Fibroblast of the aortic adventitia (primary cell): ENCODE measurements at regions not wholly inside any gene's neighbourhood (a gene's known extent, or its start where the extent isn't known, plus 50 kb on each side); places are given as distances from the start of the nearest gene placed in this dataset.

Source experiments
- DNase-seq: peaks from one replicate; pipeline ENCODE4 v3.0.0-alpha.2; 2010; ENCODE audit warnings: low read depth
- H3K4me3 ChIP-seq: 2 replicates; pipeline ENCODE4 v1.5.1; 2011; ENCODE audit warnings: low read depth, mild to moderate bottlenecking, control low read depth, low read length, moderate library complexity
- TF ChIP-seq, protein P1 (sequence below): IDR thresholded peaks from 2 replicates; pipeline ENCODE4 v1.5.1; 2011; ENCODE audit warnings: mild to moderate bottlenecking, low read length, control low read depth, inconsistent platforms; ENCODE audit not compliant: insufficient read depth

DNA sequence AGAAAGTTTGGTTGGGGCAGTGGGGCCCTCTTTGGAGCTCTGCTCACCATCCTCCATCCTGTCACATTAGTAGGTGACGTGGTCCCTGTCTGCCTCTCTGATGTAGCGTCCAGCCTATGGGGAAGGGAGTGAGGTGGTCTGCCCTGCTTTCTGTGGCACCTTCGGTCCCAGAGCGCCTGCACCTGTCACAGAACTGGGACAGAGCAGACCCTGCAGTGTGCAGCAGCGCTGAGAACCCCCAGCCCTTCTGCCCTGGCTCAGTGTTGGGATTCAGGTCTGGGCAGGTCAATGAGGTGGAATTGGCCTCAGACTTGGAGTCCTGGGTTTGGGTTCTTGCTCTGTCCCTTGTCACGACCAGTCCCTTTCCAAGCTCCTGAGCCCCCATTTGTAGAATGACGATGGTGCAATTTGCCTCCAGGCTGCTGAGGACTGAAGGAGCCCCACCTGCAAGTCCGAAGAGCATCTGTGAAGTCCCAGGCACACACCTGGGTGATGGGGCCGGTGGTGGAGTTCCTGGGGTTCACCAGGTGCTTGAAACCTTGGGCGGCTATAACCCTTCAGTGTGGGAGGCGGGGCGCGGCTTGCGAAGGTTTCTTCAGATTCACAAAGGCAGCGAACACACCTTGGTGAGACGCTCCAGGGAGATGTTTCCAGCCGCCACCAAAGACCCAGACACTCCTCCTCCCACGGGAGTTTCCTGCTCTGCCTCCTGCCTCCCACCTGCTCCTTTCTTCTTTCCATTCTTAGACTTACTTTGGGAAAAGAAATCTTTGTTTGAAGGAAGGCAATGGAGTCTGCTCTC is 265.4 kb upstream of the HDAC4 start:
- H3K4me3 ChIP-seq = no peak overlapping the region
- no peak for DNase-seq
- TF ChIP-seq, protein P1, sequence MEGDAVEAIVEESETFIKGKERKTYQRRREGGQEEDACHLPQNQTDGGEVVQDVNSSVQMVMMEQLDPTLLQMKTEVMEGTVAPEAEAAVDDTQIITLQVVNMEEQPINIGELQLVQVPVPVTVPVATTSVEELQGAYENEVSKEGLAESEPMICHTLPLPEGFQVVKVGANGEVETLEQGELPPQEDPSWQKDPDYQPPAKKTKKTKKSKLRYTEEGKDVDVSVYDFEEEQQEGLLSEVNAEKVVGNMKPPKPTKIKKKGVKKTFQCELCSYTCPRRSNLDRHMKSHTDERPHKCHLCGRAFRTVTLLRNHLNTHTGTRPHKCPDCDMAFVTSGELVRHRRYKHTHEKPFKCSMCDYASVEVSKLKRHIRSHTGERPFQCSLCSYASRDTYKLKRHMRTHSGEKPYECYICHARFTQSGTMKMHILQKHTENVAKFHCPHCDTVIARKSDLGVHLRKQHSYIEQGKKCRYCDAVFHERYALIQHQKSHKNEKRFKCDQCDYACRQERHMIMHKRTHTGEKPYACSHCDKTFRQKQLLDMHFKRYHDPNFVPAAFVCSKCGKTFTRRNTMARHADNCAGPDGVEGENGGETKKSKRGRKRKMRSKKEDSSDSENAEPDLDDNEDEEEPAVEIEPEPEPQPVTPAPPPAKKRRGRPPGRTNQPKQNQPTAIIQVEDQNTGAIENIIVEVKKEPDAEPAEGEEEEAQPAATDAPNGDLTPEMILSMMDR = no peak

DNA sequence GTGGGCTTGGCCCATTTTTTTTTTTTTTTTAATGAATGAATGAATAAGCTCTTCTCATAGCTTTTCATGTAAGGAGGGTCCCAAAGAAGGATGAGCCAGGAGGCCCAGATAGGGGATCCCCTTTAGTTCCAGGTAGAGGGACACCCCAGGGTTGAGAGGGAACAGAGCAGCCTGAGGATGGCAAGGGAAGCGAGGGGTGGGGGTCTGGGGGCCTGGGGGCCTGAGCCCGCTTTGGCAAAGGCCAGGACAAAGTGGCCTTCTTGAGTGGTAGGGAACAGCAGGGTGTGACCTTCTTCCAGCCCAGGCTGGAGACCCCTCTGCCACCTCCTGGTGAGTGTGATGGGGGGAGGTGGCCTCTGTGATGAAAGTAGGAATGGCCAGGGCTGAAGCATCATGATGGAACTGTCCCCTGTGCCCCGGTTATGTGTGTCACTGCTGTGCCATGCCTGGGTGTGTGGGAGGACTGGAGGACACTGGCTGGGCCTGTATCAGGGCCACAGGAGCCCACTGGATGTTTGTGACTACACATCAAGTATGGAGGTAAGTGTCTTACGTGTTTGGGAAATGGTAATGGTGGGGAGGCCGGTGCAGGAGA is 263.5 kb upstream of the HDAC4 start:
- DNase-seq = no peak

DNA sequence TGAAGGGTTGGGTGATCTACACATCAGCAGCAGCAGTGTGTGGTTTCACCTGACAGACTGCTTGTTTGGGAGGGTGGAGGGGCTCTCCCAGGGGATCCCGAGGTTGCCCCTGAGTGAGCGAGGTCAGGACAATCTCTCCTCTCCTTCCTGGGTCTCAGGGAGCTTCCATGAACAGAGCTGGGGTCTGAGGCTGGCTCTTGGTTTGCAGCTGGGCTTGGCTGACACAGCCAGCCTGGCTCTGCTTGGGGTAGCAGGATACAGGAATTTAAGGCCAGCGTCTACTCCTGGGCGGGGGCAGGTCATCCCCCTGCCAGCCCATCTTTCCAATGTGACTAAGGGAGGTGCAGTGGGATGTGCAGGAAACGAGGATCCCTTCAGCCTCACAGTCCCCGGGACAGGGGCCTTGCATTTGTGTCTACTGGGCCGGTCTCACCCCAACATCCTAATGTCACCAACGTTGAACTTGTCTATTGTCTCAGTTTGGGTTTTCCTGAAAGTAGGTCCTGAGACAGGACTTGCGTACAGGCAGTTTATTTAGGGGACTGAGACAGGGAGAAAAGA is 262.6 kb upstream of the HDAC4 start:
- DNase-seq = no peak
- TF ChIP-seq, protein P1 = no peak
- no peak overlapping the region for H3K4me3 ChIP-seq

More for the DNA sequence above, 263.5 kb upstream of the HDAC4 start:
- no peak overlapping the region for H3K4me3 ChIP-seq
- TF ChIP-seq, protein P1 = no peak

DNA sequence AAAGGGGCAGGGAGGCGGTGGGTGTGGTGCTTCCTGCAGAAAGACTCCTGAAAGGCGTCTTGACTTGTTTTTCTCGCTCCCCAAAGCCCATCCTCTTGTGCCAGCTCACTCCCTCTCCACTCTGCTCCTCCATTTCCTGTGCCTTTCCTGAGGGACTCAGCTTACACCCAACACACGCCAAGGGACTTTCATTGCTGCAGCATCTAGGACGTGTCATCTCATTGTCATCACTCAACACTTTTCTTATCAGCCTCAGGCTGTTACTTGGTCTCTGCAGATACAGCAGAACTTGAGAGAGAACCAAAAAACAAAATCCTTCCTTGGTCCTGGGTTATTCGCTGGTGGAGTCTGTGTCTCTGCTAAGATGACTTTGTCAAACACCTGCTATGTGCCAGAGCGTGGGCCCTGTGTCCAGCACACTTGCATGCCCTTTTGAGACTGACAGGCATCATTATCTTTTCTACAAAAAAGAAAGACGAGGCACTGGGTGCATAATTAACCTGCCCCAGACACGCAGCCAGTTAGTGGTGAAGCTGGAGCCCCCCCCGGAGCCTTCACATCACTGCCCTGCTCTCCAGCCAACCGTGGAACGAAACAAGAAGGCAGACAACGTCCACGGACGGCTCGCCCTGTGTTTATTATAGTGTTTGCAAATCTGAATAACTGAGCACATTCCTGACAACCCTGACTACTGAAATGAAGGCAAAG is 261.7 kb upstream of the HDAC4 start:
- no peak overlapping the region for H3K4me3 ChIP-seq
- TF ChIP-seq, protein P1 = no peak
- no peak for DNase-seq

DNA sequence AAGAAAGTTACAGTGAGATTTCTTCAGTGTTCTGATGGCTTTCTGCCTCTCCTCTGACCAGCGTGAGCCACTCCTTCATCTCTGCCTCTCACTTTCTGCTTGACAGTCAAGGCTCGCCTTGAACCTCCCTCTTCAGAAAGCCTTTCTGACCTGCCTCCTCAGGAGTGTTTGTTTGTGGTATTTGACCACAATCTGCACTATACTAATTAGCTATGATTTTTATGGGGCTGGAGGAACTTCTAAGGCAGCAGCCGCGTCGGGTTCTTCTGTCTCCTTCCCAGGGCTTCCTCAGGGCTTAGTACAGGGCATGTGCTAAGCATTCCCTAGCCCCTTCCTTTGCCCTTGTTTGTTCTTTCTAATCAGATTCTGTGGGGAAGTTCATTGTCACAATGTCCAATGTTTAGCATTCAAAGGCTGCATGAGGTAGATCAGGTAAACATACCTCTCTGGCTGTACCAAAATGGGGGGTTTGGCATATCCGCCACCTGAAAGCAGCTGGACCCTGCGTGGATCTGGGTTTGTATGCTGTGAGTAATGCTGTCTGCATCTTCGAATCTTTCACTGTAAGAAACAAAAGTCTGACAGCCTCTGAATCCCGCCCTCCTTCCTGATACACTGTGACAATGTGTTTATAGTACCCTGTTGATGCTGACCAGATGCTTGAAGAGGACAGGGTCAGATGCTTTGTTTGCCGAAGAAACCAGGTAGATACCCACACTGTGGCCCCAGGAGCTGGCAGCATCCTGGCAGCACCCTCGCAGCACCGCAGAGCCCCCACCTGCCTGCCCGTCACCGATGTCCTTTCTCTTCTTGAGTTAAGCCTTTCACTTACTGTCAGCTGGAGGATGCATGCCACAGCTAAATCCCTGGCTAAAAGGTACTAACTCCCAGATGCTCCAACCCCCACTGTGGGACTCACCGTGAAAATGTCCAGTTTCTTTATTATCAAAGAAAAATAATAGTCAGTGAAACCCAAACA is 260.8 kb upstream of the HDAC4 start:
- H3K4me3 ChIP-seq = no peak overlapping the region
- TF ChIP-seq, protein P1 = no peak
- no peak for DNase-seq
